H1 (cell line): ENCODE measurements at regions not wholly inside any gene's neighbourhood (a gene's known extent, or its start where the extent isn't known, plus 50 kb on each side); places are given as distances from the start of the nearest gene placed in this dataset.

ENCODE experiments used
- CTCF ChIA-PET: fragments of 300-600 bp; sonication (Branson Sonifier 250); formaldehyde crosslinking; loops from one replicate; lab custom pipeline; 2021; ENCODE audit not compliant: partially characterized antibody; lab: Charles Lee
- POLR2A ChIA-PET: fragments of 300-600 bp; sonication (Branson Sonifier 250); formaldehyde crosslinking; loops from one replicate; lab custom pipeline; 2021; ENCODE audit warnings: inconsistent platforms; ENCODE audit not compliant: partially characterized antibody; lab: Charles Lee
- DNase-seq, 2 experiments: peaks; one replicate each; pipeline versions ENCODE4 v3.0.0 to v3.0.0-alpha.2; 2010 to 2022; ENCODE audit warnings: low spot score in 2 of 2, low read depth in 1 of 2, mixed read lengths in 1 of 2
- FAIRE-seq: peaks from 2 replicates; lab custom pipeline; 2011; peaks lifted over from hg19 to GRCh38; lab: Jason Lieb, UNC
- H2AFZ ChIP-seq: 2 replicates; pipeline ENCODE4 v1.8.1; 2012; ENCODE audit warnings: low read length, inconsistent platforms
- H2AK5ac ChIP-seq: 2 replicates; pipeline ENCODE4 v1.6.1; 2013; ENCODE audit warnings: low read depth, low read length
- H2BK120ac ChIP-seq: replicated peaks from 2 replicates; pipeline ENCODE3; 2013; ENCODE audit warnings: low read depth, low read length, inconsistent platforms
- H2BK12ac ChIP-seq: 2 replicates; pipeline ENCODE4 v1.6.1; 2013; ENCODE audit warnings: low read depth, low read length
- H2BK15ac ChIP-seq: 2 replicates; pipeline ENCODE4 v1.6.1; 2013; ENCODE audit warnings: low read length
- H2BK20ac ChIP-seq: 2 replicates; pipeline ENCODE4 v1.6.1; 2013; ENCODE audit warnings: low read length
- H2BK5ac ChIP-seq: 2 replicates; pipeline ENCODE4 v1.6.1; 2013; ENCODE audit warnings: low read depth, low read length
- H3K14ac ChIP-seq: 2 replicates; pipeline ENCODE4 v1.6.1; 2013; ENCODE audit warnings: inconsistent platforms; ENCODE audit not compliant: insufficient read length
- H3K18ac ChIP-seq: 2 replicates; pipeline ENCODE4 v1.6.1; 2013; ENCODE audit warnings: low read length; ENCODE audit errors: extremely low read depth
- H3K23ac ChIP-seq: 2 replicates; pipeline ENCODE4 v1.6.1; 2013; ENCODE audit warnings: inconsistent platforms; ENCODE audit not compliant: insufficient read length
- H3K23me2 ChIP-seq: 2 replicates; pipeline ENCODE4 v1.6.1; 2013; ENCODE audit warnings: low read depth, low read length
- H3K27ac ChIP-seq: 2 replicates; pipeline ENCODE4 v1.6.1; 2011; ENCODE audit warnings: low read depth, low read length, inconsistent platforms
- H3K27me3 ChIP-seq, 4 experiments: replicated peaks in 1 of 4; 1 replicate in 1 of 4; 2 replicates in 3 of 4; pipeline versions ENCODE4 v1.6.1 to v1.8.1; 2011 to 2013; ENCODE audit warnings: low read length in 3 of 4, mild to moderate bottlenecking in 3 of 4, inconsistent platforms in 2 of 4, mixed read lengths in 2 of 4, moderate library complexity in 1 of 4; ENCODE audit not compliant: control insufficient read depth in 3 of 4, insufficient read depth in 3 of 4; ENCODE audit errors: extremely low read depth in 1 of 4
- H3K36me3 ChIP-seq, 4 experiments: 2 replicates each; pipeline versions ENCODE4 v1.6.1 to v1.8.1; 2011 to 2013; ENCODE audit warnings: mild to moderate bottlenecking in 4 of 4, low read length in 3 of 4, moderate library complexity in 2 of 4, control low read depth in 1 of 4, inconsistent platforms in 1 of 4; ENCODE audit not compliant: insufficient read depth in 4 of 4, control insufficient read depth in 2 of 4
- H3K4ac ChIP-seq: replicated peaks from 2 replicates; pipeline ENCODE3; 2013; ENCODE audit warnings: low read length, low read depth, mixed read lengths, inconsistent platforms; ENCODE audit not compliant: insufficient read length
- H3K4me1 ChIP-seq, 4 experiments: replicated peaks in 1 of 4; 1 replicate in 1 of 4; 2 replicates in 3 of 4; pipeline versions ENCODE4 v1.6.1 to v1.8.1; 2011 to 2013; ENCODE audit warnings: low read length in 3 of 4, inconsistent platforms in 2 of 4, mixed read lengths in 1 of 4; ENCODE audit not compliant: insufficient read depth in 4 of 4, control insufficient read depth in 3 of 4
- H3K4me2 ChIP-seq, 2 experiments: 2 replicates each; pipeline versions ENCODE4 v1.6.1 to v1.8.1; 2011 to 2013; ENCODE audit warnings: low read depth in 2 of 2, low read length in 2 of 2, control low read depth in 1 of 2, inconsistent platforms in 1 of 2, mild to moderate bottlenecking in 1 of 2; ENCODE audit not compliant: insufficient read depth in 1 of 2
- H3K4me3 ChIP-seq, 4 experiments: fragments of 200-600, 300-600 bp in 1 of 4; sonication (generic), shearing (Covaris generic), sonication (Bioruptor Twin) in 1 of 4; 2 replicates each; pipeline versions ENCODE4 v1.5.1 to v1.8.1; 2011 to 2016; ENCODE audit warnings: low read length in 4 of 4, low read depth in 3 of 4, control low read depth in 2 of 4, inconsistent platforms in 2 of 4, mild to moderate bottlenecking in 2 of 4, mixed read lengths in 1 of 4, moderate library complexity in 1 of 4; ENCODE audit not compliant: insufficient read depth in 2 of 4; ENCODE audit errors: extremely low read depth in 1 of 4
- H3K56ac ChIP-seq: replicated peaks from 2 replicates; pipeline ENCODE3; 2013; ENCODE audit warnings: low read depth, mild to moderate bottlenecking, mixed read lengths, low read length, inconsistent platforms; ENCODE audit not compliant: insufficient read length
- H3K79me1 ChIP-seq: 2 replicates; pipeline ENCODE4 v1.6.1; 2013; ENCODE audit warnings: low read depth, low read length, control low read depth
- H3K79me2 ChIP-seq, 2 experiments: 2 replicates each; pipeline versions ENCODE4 v1.6.1 to v1.8.1; 2012 to 2013; ENCODE audit warnings: low read length in 2 of 2, mild to moderate bottlenecking in 2 of 2, inconsistent platforms in 1 of 2; ENCODE audit not compliant: insufficient read depth in 2 of 2, control insufficient read depth in 1 of 2
- H3K9ac ChIP-seq, 4 experiments: replicated peaks in 1 of 4; 1 replicate in 1 of 4; 2 replicates in 3 of 4; pipeline versions ENCODE4 v1.6.1 to v1.8.1; 2011 to 2013; ENCODE audit warnings: low read depth in 3 of 4, low read length in 3 of 4, control low read depth in 2 of 4, mild to moderate bottlenecking in 2 of 4, moderate library complexity in 2 of 4, inconsistent platforms in 1 of 4; ENCODE audit errors: extremely low read depth in 1 of 4
- H3K9me3 ChIP-seq, 2 experiments: 2 replicates each; pipeline versions ENCODE4 v1.6.1 to v1.8.1; 2012 to 2013; ENCODE audit warnings: mild to moderate bottlenecking in 2 of 2, moderate library complexity in 2 of 2, control low read depth in 1 of 2, inconsistent platforms in 1 of 2, low read depth in 1 of 2, low read length in 1 of 2, mixed read lengths in 1 of 2; ENCODE audit not compliant: insufficient read depth in 2 of 2
- H4K20me1 ChIP-seq, 2 experiments: replicated peaks in 1 of 2; 2 replicates each; pipeline versions ENCODE3 to v1.8.1; 2011 to 2013; ENCODE audit warnings: inconsistent platforms in 2 of 2, low read length in 2 of 2, mild to moderate bottlenecking in 1 of 2; ENCODE audit not compliant: insufficient read depth in 2 of 2, control insufficient read depth in 1 of 2
- H4K5ac ChIP-seq: 2 replicates; pipeline ENCODE4 v1.6.1; 2013; ENCODE audit warnings: low read length, low read depth, mixed read lengths, inconsistent platforms; ENCODE audit not compliant: insufficient read length
- H4K8ac ChIP-seq: 2 replicates; pipeline ENCODE4 v1.8.0; 2013; ENCODE audit warnings: mild to moderate bottlenecking, moderate library complexity, low read length, inconsistent platforms; ENCODE audit not compliant: insufficient read depth; ENCODE audit errors: extremely low read depth
- H4K91ac ChIP-seq: replicated peaks from 2 replicates; pipeline ENCODE3; 2013; ENCODE audit warnings: low read length, mixed read lengths, inconsistent platforms; ENCODE audit not compliant: insufficient read length
- SIN3A ChIP-seq, 2 experiments: IDR thresholded peaks in 1 of 2; conservative IDR thresholded peaks in 1 of 2; 2 replicates each; pipeline ENCODE4 v1.6.1; 2011 to 2012; ENCODE audit warnings: low read length in 2 of 2, improper control_type of control experiment in 1 of 2, low read depth in 1 of 2, mild to moderate bottlenecking in 1 of 2
- WGBS, 2 experiments: shearing (Covaris generic) in 1 of 2; methylation state at CpG; one replicate each; pipeline versions ENCODE4 v1.1.6 to v1.1.7; 2013 to 2015; ENCODE audit warnings: low lambda C conversion rate in 2 of 2, mixed read lengths in 2 of 2, inconsistent platforms in 1 of 2, low coverage in 1 of 2, missing lambda C conversion rate in 1 of 2; ENCODE audit not compliant: insufficient replicate concordance in 2 of 2, insufficient coverage in 1 of 2, insufficient read length in 1 of 2; ENCODE audit errors: extremely low coverage in 1 of 2, missing lambda C conversion rate in 1 of 2; 5-methylcytosine and 5-hydroxymethylcytosine counted together

DNA sequence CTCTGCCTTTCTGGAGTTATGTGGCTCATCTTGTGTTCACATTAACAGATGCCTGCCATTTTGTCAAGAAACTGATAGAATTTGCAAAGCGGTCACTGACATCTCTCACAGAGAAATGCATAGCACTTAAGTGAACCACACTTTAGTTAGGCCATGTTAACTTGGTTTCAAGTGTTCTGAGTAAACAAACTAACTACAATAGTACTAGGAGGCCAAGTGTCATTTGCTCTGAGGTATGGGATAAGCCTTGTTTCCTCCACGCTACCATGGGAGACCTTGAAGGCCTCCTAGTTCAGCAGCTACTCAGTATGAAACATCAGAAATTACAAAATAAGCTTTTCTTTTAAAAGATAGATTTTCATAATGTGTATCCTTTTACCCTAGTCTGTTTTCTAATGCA is 143.5 kb upstream of the MARCKS start:
- FAIRE-seq: no peak
- POLR2A ChIA-PET: no interaction called here
- CTCF ChIA-PET: no interaction called here

More for the DNA sequence above, 143.5 kb upstream of the MARCKS start:
- Histone ChIP-seq H3K4me1 (no peaks in the 10 kb centered on the region), H2BK12ac (no peak overlapping the region), H3K18ac (no peak overlapping the region), H2BK20ac (no peak overlapping the region), H2BK15ac (no peak overlapping the region), H3K79me2 (no peaks in the 10 kb centered on the region), H3K23me2 (no peaks in the 10 kb centered on the region), H2AFZ (peak overlapping the region; percentile 4; the same call in 1 of the 2 replicates), H4K8ac (no peak overlapping the region), H3K27me3 (no peaks in the 10 kb centered on the region), H3K23ac (no peak overlapping the region), H3K14ac (no peak overlapping the region), H4K20me1 (no peaks in the 10 kb centered on the region), H3K9ac (no peak overlapping the region), H4K91ac (no peak overlapping the region), H3K4ac (no peak overlapping the region), H2BK5ac (no peak overlapping the region), H3K56ac (no peak overlapping the region), H3K4me2 (no peak overlapping the region), H2BK120ac (no peak overlapping the region), H3K79me1 (no peaks in the 10 kb centered on the region), H4K5ac (no peak overlapping the region), H3K9me3 (no peaks in the 10 kb centered on the region), H3K27ac (no peak overlapping the region), H2AK5ac (no peak overlapping the region), H3K36me3 (no peaks in the 10 kb centered on the region), H3K4me3 (no peak overlapping the region)
- 75% methylated on average over 2 of the region's 2 CpGs; no CpG with 5 or more reads in 1 of the 2 experiments for WGBS, 2 experiments
- no peak for DNase-seq
- TF ChIP-seq SIN3A (conservative IDR thresholded peaks at IDR 0.05 in 1 of 2, IDR thresholded peaks at IDR 0.05 in 1 of 2; ENCODE audit: low read depth in 1 of 2, low read length in 2 of 2): no peak
